ENCODE measurements at regions not wholly inside any gene's neighbourhood (a gene's known extent, or its start where the extent isn't known, plus 50 kb on each side); places are given as distances from the start of the nearest gene placed in this dataset.

- TF ChIP-seq NRF1 (conservative IDR thresholded peaks at IDR 0.05; ENCODE audit: low read depth, low read length) (no peak), TARDBP (IDR thresholded peaks at IDR 0.05; ENCODE audit: borderline replicate concordance) (no peak), EGR1 (IDR thresholded peaks at IDR 0.05; ENCODE audit: borderline replicate concordance in 1 of 2, low read depth in 2 of 2, low read length in 2 of 2) (no peak), RCOR1 (conservative IDR thresholded peaks at IDR 0.05; ENCODE audit: low read depth, low read length) (no peak), FOXK2 (IDR thresholded peaks at IDR 0.05) (no peak), REST (IDR thresholded peaks at IDR 0.05; ENCODE audit: low read depth, low read length) (no peak), POLR2A (IDR thresholded peaks at IDR 0.05; ENCODE audit: low read depth, low read length) (peak; percentile 43), ZNF24 (IDR thresholded peaks at IDR 0.05) (no peak), CEBPB (IDR thresholded peaks at IDR 0.05; ENCODE audit: borderline replicate concordance in 1 of 2, low read depth in 2 of 2, low read length in 2 of 2) (no peak), CTCF (IDR thresholded peaks at IDR 0.05 in 2 of 3, conservative IDR thresholded peaks at IDR 0.05 in 1 of 3; ENCODE audit: control insufficient read depth in 2 of 3, extremely low read depth in 1 of 3, insufficient read depth in 1 of 3, low read depth in 3 of 3, low read length in 3 of 3) (no peak), POLR2AphosphoS5 (IDR thresholded peaks at IDR 0.05; ENCODE audit: low read length) (no peak; the same call in 1 of the 2 replicates), BMI1 (IDR thresholded peaks at IDR 0.05; ENCODE audit: borderline replicate concordance) (no peak)
Observed at GRCh38 chr13:40206241-40207000, 460.0 kb downstream of the FOXO1 start.
